BE2C (cell line): ENCODE measurements at regions not wholly inside any gene's neighbourhood (a gene's known extent, or its start where the extent isn't known, plus 50 kb on each side); places are given as distances from the start of the nearest gene placed in this dataset.

Experiments
- DNase-seq: peaks from one replicate; pipeline ENCODE4 v3.0.0-alpha.2; 2020
- H3K27me3 ChIP-seq: fragments of 250-450 bp; sonication (Bioruptor Pico); 2 replicates; pipeline ENCODE4 v1.5.1; 2020; ENCODE audit warnings: mild to moderate bottlenecking
- H3K36me3 ChIP-seq: fragments of 250-450 bp; sonication (Bioruptor Pico); 2 replicates; pipeline ENCODE4 v1.5.1; 2020; ENCODE audit warnings: mild to moderate bottlenecking
- H3K4me1 ChIP-seq: fragments of 250-450 bp; sonication (Bioruptor Pico); 2 replicates; pipeline ENCODE4 v1.5.1; 2020
- H3K4me3 ChIP-seq: 2 replicates; pipeline ENCODE4 v1.5.1; 2011; ENCODE audit warnings: low read depth, low read length
- H3K9me3 ChIP-seq: fragments of 250-450 bp; sonication (Bioruptor Pico); 2 replicates; pipeline ENCODE4 v1.5.1; 2020
- TF ChIP-seq, protein P1 (sequence below): IDR thresholded peaks from 2 replicates; pipeline ENCODE4 v1.5.1; 2012; ENCODE audit warnings: mild to moderate bottlenecking, low read depth, low read length

DNA sequence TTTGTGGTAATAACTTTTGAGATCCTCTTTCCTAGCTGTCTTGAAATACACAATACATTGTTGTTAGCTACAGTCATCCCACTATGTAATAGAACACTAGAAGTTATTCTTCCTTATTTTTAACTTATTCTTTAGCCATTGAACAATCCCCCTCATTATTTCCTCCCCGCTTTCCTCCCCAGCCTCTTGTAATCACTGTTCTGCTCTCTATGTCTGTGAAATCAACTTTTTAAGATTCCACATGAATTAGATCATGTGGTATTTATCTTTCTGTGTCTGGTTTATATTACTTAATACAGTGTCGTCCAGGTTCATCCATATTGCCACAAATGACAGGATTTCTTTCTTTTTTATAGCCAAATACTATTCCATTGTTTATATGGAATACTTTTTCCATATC, 72.9 kb downstream of the SLC10A2 start:
- TF ChIP-seq, protein P1, sequence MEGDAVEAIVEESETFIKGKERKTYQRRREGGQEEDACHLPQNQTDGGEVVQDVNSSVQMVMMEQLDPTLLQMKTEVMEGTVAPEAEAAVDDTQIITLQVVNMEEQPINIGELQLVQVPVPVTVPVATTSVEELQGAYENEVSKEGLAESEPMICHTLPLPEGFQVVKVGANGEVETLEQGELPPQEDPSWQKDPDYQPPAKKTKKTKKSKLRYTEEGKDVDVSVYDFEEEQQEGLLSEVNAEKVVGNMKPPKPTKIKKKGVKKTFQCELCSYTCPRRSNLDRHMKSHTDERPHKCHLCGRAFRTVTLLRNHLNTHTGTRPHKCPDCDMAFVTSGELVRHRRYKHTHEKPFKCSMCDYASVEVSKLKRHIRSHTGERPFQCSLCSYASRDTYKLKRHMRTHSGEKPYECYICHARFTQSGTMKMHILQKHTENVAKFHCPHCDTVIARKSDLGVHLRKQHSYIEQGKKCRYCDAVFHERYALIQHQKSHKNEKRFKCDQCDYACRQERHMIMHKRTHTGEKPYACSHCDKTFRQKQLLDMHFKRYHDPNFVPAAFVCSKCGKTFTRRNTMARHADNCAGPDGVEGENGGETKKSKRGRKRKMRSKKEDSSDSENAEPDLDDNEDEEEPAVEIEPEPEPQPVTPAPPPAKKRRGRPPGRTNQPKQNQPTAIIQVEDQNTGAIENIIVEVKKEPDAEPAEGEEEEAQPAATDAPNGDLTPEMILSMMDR, result no peak
- Histone ChIP-seq H3K9me3 (no peaks in the 10 kb centered on the region), H3K4me3 (no peak overlapping the region), H3K4me1 (no peaks in the 10 kb centered on the region), H3K36me3 (no peaks in the 10 kb centered on the region), H3K27me3 (no peaks in the 10 kb centered on the region; the same call in 1 of the 2 replicates)
- no peak for DNase-seq

DNA sequence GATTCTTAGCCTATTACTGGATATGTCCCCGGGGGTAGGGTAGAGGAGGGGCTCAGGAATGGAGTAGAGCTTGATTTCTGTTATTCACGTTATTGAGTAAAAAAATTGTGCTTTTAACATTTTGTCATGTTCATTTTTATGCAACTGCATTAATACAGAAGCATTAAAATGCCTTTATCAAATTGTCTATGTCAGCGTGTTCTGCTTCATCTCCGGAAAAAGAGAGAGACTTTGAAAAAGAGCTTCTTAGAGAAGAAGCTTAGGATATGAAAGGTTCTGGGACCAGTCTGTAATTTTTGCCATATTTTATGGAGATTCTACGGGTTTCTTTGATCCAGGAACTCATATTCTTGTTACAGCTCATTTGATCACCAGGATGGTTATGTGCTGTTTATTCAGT, 82.0 kb downstream of the SLC10A2 start:
- TF ChIP-seq, protein P1, result no peak

DNA sequence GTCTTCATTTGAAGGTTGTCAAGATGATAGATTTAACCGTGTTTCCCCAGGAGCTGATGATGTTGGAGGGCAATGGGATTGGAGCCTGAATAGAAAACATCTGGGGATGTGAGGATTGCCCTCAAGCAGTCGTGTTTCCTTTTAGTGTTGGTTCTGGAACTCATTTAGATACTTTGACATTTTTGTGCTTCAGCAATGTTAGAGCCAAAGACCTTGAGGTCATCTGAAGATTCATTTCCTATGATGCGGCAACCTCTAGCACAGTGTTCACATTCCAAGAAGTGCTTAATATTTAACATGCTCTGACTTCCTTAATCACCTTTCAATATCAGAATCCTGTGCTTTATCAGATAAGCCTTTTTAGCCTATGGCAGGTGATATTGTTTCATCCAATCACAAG, 82.7 kb downstream of the SLC10A2 start:
- H3K9me3 ChIP-seq, result peaks cover 4% of the 10 kb centered on the region; the same call in 1 of the 2 replicates

More for the DNA sequence above, 82.0 kb downstream of the SLC10A2 start:
- no peaks in the 10 kb centered on the region for H3K4me1 ChIP-seq
- no peaks in the 10 kb centered on the region for H3K36me3 ChIP-seq
- DNase-seq, result no peak
- H3K9me3 ChIP-seq, result peaks cover 4% of the 10 kb centered on the region; the same call in 1 of the 2 replicates
- no peak overlapping the region for H3K4me3 ChIP-seq
- no peaks in the 10 kb centered on the region for H3K27me3 ChIP-seq

DNA sequence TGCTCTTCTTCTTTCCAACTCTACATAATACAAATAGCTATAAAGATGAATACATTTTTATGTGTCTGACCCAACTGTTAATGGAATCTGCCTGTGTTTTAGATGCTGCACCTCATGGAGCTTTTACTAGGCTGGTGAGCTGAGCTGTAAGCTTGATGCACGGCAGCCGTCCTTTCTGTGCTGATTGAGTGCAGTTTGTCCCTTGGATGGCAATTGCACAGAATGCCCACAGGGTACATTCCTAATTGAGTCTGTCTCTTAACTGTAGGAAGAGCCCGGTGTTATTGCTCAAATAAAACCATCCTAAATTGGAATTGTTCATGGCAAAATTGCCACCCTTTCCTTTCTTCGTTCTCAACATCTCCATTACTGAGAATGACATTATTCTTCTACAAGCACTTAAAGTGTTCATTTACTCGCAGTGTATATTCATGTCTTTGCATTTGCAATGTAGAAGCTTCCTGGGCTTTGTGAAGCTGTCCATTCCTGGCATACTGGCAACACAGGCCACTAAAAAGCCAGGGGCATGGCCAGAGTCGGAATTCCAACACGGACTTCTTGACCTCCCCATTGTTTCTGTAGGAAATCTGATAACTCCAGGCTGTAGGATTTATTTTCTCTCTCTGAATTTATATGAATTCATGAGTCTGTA, 85.8 kb downstream of the SLC10A2 start:
- Histone ChIP-seq H3K36me3 (no peaks in the 10 kb centered on the region), H3K4me1 (no peaks in the 10 kb centered on the region), H3K4me3 (no peak overlapping the region), H3K27me3 (peaks cover 10% of the 10 kb centered on the region), H3K9me3 (no peaks in the 10 kb centered on the region)
- TF ChIP-seq, protein P1, result no peak
- DNase-seq, result no peak

More for the DNA sequence above, 82.7 kb downstream of the SLC10A2 start:
- Histone ChIP-seq H3K36me3 (no peaks in the 10 kb centered on the region), H3K4me1 (no peaks in the 10 kb centered on the region), H3K4me3 (no peak overlapping the region), H3K27me3 (no peaks in the 10 kb centered on the region)
- DNase-seq, result no peak
- TF ChIP-seq, protein P1, result no peak

DNA sequence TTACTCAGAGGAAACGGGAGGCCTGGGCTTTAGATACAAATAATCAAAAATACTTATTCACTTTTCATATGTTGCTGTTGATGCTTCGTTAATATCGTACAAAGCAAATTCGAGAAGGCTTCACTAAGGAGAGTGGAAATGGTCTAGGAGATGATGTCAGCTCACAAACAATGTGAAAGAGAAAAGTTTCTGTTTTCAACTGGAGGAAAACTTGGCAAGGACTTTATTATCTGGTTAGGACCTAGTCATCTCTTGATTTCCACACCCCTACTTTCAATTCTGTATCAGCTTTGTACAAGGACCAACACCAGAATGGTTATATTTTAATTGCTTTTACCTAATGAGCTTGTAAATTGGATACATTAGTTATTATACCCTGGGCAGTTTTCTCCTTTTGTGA, 88.0 kb downstream of the SLC10A2 start:
- Histone ChIP-seq H3K9me3 (no peaks in the 10 kb centered on the region), H3K27me3 (peaks cover 18% of the 10 kb centered on the region), H3K4me1 (no peaks in the 10 kb centered on the region), H3K4me3 (no peak overlapping the region), H3K36me3 (no peaks in the 10 kb centered on the region)
- TF ChIP-seq, protein P1, result no peak
- no peak for DNase-seq

DNA sequence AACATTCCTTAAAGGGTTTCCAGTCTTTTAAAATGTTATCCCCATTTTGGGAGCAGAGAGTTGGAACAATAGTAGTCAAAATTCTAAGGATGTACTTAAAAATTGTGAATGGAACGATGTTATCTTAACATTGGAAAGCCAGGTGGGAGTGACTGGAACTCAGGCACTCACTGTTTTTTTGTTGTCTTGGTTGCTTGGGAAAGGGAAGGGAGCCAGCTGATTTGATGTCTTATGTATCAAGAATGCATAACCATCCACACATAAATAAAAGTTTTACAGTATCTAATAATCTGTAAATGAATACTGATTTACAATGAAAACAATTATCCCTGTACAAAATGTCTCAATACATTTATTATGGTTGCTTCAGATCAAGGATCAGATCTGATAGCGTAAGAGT, 88.7 kb downstream of the SLC10A2 start:
- H3K9me3 ChIP-seq, result no peaks in the 10 kb centered on the region
- peaks cover 25% of the 10 kb centered on the region for H3K27me3 ChIP-seq
- no peaks in the 10 kb centered on the region for H3K36me3 ChIP-seq
- TF ChIP-seq, protein P1, result no peak
- DNase-seq, result no peak
- no peaks in the 10 kb centered on the region for H3K4me1 ChIP-seq
- no peak overlapping the region for H3K4me3 ChIP-seq
